DMS 273 (cell line): ENCODE measurements at regions not wholly inside any gene's neighbourhood (a gene's known extent, or its start where the extent isn't known, plus 50 kb on each side); places are given as distances from the start of the nearest gene placed in this dataset.

Source experiments
- DNase-seq: peaks from one replicate; lab custom pipeline; 2025; ENCODE audit not compliant: unreplicated experiment; lab: John Stamatoyannopoulos, UW

DNA sequence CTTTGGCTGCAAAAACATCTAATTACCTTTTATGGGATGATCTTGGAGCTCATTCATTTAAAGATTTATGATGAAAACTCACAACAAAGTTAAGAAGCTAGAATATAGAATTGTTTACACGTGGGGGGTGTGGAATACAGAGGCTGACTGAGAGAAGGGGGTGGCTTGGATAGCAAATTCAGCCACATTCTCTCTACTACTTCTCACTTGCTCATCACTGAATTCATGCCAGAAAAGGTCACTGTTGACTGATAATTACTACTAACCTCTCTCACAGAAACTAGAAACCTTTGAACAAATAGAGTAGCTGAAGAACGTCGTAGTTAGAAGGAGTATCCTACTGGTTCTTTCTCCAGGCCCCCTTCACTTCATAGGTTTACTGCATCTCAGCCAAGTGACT is 808.2 kb downstream of the BRINP1 start:
- DNase-seq: no peak

DNA sequence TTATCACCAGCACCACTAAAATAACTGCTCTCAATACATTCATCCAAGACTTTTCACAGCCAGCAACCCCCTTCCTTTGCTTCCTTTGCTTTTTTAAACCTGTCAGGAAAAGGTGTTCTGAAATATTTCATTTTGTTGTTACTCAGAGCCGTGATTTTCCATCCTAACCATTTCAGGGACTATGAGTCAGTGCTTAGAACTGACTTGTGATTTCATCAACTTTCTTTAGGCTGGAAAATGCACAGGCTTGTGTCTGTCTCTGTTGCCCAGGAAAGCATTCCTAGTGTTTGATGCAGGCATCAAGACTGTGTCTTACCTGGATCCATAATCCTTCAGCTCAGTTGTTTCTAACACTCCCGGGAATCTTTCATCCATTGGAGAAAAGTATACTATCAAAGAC is 805.6 kb downstream of the BRINP1 start:
- no peak for DNase-seq

DNA sequence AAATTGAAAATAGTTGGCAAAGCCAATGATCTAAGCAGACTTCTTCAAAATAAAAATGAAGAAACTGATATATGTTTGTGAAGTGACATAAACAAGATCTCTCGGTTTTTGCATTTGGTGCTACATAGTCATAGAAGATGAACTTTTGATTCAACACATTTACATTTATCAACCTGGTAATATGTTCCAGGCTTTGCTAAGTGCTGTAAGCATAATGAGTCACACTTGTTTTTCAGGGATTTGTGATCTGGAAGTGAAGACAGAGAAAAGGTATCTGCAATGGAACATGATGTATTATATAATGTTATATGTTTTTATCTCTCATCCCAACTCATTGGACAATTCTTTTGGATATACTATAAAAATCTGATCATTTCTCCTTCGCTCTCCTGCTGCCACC is 801.4 kb downstream of the BRINP1 start:
- DNase-seq: no peak

DNA sequence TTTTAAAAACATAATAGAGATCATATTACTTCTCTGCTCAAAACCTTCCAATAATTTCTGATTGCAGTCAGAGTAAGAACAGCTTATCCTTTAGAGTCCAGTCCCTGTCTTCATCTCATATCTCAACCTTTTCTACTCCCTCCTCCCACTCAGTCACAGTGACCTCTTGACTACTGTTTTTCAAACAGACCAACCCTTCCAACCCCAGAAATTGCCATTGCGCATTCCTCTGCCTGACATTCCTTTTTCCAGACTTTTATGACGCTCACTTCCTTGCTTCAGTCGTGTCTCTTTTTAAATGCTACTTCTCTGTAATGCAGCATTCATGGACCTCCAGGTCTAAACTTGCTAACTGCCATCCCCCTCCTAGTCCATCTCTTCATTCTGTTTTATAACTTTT is 800.5 kb downstream of the BRINP1 start:
- DNase-seq: no peak

DNA sequence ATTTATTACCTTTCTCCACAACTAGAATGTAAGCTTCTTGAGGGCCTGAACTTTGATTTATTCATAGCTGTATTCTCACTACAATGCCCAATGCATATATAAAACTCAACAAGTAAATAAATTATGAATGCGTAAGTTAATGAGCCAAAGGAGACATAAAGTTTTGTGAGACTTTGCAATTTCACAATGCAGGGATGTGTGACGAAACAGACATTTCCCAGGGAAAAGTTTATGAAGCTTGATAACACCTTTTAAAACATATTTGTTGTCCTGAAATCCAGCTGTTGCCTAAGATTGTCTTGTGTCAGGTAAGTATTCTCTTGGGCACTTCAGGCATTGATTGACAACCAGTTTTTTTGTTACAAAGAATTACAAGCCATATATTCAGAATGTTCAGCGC is 800.1 kb downstream of the BRINP1 start:
- no peak for DNase-seq

DNA sequence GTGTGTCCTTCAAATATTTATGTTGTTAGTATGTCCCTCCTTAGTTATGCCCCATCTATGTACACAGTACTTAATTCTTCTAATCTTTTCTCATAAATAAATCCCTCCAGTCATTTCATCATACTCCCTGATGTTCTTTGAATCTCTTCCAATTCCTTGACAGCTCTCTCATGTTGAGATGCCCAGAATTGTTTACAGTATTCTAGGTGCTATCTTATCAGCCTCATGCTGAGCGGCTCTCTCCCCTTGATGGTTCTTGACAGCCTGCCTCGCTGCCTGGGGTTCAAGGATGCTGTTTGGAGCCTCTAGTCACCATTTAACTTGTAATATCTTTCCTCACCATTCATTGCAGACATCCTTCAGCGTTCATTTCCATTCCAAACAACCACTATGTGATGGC is 799.2 kb downstream of the BRINP1 start:
- DNase-seq: no peak

DNA sequence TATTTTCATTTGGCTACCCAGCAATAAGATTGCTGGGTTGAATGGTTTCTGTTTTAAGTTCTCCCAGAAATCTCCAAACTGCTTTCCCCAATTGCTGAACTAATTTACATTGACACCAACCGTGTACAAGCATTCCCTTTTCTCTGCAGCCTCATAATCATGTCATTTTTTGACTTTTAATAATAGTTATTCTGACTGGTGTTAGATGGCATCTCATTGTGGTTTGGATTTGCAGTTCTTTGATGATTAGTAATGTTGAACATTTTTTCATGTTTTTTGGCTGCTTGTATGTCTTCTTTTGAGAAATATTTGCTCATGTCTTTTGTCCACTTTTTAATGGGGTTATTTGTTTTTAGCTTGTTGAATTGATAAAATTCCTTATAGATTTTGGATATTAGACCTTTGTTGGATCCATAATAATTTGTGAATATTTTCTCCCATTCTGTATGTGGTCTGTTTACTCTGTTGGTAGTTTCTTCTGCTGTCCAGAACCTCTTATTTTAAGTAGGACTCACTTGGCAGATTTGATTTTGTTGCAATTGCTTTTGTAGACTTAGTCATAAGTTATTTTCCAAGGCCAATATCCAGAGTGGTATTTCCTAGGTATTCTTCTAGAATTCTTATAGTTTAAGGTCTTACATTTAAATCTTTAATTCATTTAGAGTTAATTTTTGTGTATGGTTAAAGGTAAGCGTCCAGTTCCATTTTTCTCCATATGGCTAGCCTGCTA is 793.7 kb downstream of the BRINP1 start:
- no peak for DNase-seq

DNA sequence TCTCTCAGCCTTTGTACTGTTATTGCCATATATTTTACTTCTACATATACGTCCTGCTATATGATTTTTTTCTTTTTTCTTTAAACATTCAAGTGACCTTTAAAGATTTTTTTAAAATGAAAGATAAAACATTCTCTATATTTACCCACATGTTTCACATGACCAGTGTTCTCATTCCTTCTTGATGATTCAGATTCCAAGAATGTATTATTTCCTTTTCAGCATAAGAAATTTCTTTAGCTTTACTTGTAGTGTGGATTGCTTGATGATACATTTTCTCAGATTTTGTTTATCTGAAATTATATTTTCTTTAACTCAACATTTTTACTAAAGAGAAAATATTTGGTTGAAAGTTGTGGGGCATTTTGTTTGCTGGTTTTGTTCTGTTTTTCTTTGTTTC is 792.1 kb downstream of the BRINP1 start:
- DNase-seq: no peak

DNA sequence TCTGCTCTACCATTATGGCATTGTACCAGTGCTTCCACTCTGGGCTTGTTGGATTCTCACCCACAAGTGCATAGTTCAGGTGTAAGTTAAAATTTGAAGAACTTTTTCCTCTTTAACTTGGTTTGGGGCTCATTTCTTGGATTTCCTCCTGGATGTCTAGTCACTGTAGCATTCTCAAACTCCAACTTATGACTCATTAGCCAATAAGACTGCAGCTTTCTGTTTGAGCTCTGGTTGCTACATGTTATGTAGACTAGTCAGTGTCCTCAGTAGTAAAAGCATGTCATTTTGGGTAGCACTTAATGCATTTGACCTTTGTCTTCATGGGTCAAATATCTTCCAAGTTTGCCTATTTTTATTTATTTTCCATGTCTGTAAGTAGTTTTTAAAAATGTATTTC is 790.8 kb downstream of the BRINP1 start:
- no peak for DNase-seq

DNA sequence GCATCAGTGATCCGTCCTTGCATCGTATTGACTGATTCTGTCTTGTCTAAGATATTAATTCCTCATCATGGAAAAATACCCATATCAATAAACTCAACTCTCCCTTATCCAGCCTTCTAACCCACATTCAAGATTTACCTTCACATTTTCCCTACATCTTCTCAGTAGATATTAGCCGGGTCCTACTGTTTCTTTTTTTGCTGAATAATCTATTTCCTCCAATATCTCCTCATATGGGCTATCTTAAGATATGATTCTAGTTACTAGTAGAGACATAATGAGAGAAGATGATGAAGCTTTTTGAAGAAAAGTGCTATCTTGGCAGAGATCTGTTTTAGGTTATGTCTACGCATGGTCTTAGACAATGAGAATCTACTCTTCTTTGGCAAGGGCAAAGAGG is 785.8 kb downstream of the BRINP1 start:
- DNase-seq: no peak

DNA sequence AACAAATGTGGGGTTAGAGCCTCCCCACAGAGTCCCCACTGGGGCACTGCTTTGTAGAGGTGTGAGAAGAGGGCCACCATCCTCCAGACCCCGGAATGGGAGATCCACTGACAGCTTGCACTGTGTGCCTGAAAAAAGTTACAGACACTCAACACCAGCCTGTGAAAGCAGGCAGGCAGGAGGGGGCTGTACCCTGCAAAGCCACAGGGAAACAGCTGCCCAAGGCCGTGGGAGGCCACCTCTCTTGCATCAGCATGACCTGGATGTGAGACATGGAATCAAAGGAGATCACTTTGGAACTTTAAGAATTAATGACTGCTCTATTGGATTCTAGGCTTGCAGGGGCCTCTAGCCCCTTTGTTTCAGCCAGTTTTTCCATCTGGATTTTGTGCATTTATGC is 782.3 kb downstream of the BRINP1 start:
- no peak for DNase-seq

DNA sequence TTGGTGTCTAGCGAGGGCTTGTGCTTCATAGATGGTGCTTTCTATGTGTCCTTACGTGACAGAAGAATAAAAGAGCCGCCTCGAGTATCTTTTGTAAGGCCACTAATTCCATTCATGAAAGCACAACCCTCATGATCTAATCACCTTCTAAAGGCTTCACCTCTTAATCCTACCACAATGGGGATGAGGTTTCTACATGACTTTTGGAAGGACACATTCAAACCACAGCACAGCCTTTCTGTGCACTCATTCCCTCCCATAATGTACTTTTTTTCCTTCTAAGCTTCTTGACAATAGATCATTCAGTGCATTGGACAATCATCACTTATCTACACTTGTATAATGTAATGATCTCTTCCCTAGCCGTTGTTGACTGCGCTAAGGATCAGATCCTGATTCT is 774.8 kb downstream of the BRINP1 start:
- DNase-seq: no peak

DNA sequence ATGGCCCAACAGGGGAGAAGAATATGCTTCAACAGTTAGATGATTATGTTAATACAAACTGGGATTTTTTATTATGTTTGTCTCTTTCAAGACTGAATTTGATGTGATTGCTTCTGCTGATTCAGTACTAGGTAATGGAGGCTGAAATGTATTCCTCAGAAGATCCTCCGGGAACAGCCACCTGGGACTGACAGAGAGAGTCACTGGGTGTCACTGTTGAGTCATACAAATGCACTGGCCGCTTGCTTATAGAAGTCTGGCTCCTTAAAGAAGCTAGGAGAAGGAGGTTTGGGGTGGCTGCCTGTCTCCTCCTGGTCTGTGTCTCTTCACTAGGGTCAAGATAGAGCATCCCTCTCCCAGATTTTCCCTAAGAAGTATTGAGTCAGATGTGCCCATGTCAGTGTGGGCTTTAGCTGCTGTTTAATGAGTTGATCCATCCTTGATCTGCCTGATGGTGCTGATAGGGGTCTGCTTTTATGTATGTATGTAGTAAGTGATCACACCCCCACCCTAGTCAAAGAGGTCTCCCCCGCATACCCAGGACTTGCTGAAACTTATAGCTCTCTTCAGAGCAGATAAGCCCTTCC is 773.4 kb downstream of the BRINP1 start:
- DNase-seq: peak; percentile 63

DNA sequence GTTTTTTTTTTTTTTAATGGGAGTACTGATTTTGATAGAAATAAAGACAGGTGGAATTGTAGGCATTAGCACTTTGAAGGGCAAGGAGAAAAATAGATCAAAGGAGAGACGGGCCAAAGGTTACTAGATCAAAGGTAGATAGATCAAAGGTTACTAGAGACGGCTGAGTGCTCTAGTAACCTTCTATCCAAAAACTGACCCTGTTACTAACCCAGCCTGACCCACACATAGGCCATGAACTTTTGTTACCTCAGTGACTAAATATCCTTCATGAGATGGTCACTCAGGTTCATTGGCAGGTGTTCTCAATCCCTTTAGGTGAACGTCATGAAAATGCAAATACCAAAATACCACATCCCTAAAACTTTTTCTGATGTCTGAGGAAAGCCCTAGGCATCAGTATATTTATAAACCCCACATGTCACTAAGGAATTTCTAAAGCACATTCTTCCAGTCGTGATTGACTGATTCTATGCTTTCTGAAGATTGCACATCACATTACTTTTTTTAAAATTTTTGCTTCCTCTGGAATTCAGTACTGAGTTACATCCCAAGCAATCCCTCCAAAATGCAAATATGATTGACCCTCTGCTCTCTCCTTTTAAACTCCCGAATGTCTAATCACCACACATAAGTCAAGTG is 772.7 kb downstream of the BRINP1 start:
- DNase-seq: no peak

DNA sequence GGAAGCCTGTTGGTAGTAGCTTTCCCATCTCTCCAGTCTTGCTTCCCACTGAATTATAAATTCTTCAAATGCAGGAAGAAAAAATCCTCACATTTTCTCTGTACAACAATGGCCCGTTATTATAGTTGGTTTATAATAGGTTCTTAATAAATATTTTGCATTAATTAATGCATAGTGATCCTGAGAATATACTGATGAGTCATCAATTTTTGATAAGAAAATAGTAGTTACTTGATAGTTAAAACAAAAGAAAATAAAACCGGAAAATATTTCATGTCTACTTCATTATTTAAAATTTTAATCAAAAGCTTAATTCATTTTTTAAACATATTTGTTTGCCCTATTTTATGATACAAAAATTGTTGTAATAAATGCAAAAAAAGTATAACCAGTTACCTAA is 762.6 kb downstream of the BRINP1 start:
- DNase-seq: no peak

DNA sequence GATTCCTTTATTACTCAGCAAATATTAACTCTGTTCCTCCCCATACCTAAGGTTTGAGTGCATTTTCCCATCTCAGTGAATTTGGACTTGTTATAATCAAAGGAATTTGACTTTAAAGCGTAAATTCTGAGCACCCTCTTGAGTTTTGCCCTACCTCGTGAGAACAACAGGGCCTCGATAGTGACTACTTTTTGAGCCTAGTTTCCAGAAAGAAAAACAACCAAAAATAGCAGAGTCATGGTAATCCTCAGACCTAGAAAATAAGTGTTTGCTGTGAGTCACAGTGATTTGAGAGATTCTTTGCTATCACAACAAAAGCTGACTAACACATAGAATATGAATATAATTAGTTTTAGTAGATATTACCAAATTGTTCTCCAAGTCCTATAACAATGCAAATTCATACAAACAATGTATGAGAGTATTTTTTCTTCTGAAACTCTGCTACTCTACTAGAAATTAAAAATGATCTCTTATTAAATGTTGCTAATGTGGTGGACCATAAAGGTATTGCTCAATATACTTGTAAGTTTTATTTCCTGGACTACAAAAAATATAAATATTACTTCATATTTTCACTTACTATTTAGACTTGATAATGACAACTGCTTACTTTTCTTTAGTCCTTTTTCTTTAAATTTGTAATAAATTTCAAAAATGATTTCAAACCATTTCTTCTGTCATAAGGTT is 759.7 kb downstream of the BRINP1 start:
- DNase-seq: no peak

DNA sequence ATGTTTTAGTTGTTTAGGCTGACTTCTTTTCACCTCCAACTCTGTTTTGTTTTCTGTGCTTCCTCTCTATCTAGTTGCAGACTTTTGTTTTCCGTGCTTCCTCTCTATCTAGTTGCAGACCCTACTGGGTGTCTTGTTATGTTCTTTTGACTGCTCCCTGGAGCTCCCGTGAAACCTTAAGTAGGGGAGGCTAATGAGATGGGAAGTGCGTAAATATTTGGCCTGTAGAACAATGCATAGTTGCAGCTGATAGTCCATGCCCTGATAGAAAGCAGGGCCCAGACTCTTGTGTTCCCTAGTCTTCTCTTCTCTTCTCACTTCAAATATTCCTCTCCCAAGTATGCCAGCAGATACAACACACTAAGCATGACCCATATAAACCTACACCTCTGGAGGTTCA is 757.0 kb downstream of the BRINP1 start:
- DNase-seq: no peak

DNA sequence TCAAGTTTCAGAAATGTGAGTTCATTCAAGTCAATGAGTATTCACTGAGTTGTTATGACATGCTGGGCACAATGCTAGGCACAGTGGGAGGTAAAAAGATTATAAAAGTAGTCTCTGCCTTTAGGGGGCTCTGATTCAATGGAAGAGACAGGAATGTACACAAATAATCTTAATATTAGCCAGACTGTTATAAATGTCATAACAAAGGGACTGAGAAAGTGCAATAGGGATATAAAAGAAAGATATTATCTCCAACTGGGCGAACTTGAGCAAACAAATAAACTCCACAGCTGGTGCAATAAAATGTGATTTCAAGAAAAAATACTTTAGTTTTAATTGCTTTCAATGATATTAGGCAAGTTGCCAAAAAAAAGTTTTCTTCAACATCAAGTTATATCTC is 755.2 kb downstream of the BRINP1 start:
- no peak for DNase-seq

DNA sequence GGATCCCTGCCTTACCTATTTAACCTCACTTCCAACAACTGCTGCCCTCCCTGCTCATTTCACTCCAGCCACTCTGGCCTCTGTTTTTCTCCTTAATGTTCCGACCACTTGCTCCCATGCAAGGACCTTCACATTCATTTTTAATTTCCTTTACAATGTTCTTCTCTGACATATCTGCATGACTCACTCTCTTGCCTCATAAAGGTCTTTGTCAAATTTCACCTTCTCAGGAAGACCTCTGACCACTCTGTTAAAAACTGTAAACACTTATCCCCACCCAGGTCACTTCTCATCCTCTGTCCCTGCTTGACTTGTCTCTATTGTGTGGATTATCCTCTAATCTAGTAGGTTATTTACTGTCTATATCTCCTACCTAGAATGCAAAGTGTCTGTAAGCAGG is 751.2 kb downstream of the BRINP1 start:
- no peak for DNase-seq

DNA sequence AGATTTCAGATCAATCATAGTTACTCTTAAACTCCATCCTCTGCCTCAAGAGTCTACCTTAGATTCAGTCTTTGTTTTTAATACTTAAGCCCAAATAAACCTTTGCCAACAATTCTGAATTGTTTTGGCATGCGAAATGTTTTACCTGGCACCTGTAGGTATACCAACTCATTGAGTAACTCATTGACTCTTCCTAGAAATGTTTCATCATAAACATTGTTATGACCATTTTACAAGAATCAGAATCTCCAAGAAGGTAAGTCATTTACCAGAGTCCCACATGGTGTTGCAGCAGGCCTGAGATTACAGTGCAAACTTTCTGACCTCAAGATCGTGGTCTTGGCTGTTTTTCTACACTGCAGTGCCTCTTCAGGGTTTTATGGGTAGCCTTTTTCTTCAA is 750.4 kb downstream of the BRINP1 start:
- DNase-seq: no peak

DNA sequence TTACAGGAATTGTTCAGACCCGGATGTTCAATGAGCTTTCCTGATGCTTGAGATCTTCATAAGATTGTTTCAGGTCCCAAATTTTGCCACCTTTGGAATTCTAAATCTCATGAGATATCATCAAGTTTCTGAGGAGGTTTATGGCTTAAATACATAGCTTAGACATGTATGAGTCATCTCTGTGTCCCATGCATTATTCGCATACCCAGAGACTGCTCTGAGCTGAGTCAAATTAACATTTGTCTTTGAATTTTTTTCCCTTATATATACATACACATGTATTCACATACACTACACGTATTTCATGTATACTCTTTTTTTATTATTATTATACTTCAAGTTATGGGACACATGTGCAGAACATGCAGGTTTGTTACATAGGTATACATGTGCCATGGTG is 744.6 kb downstream of the BRINP1 start:
- no peak for DNase-seq

DNA sequence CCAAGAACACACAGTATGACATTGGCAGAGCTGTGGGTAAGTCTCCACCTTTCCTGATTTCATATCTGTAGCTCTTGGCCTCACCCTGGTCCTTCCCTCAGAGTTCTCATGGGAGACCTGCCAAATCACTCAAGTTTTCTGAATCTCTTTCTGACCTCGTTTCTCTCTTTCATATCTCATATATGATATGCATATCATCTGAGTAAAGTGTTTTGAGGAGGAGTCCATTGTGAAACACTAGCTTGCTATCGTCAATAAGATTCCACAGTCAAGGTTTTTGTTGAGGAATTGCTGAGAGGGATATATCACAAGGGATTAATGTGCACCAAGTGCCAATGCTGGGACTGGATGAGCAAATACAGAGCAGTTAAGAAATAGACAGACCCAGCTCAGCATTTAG is 739.2 kb downstream of the BRINP1 start:
- DNase-seq: no peak
